NCI-H1436 (cell line): ENCODE measurements at regions not wholly inside any gene's neighbourhood (a gene's known extent, or its start where the extent isn't known, plus 50 kb on each side); places are given as distances from the start of the nearest gene placed in this dataset.

Source experiments
- DNase-seq: peaks from one replicate; lab custom pipeline; 2025; lab: John Stamatoyannopoulos, UW

- no peak for DNase-seq
These were observed 55.1 kb upstream of the SLC1A1 start for GRCh38 chr9:4435197-4435596.

- no peak for DNase-seq
These were observed 56.9 kb upstream of the SLC1A1 start for GRCh38 chr9:4433379-4433778.

- no peak for DNase-seq
These were observed 59.6 kb upstream of the SLC1A1 start for GRCh38 chr9:4430432-4431261.

GRCh38 chr9:4425319-4426045 lies 64.8 kb upstream of the SLC1A1 start:
- DNase-seq, result no peak

- no peak for DNase-seq
These were observed 65.4 kb upstream of the SLC1A1 start for GRCh38 chr9:4424891-4425290.

- DNase-seq, result no peak
These were observed 66.2 kb upstream of the SLC1A1 start for GRCh38 chr9:4424038-4424437.

GRCh38 chr9:4423207-4423610 lies 67.1 kb upstream of the SLC1A1 start:
- DNase-seq, result no peak

- no peak for DNase-seq
These were observed 67.8 kb upstream of the SLC1A1 start for GRCh38 chr9:4422495-4422894.

- DNase-seq, result no peak
These were observed 68.4 kb upstream of the SLC1A1 start for GRCh38 chr9:4421847-4422246.

- DNase-seq, result no peak
These were observed 69.9 kb upstream of the SLC1A1 start for GRCh38 chr9:4420351-4420750.

GRCh38 chr9:4417578-4418325 lies 72.5 kb upstream of the SLC1A1 start:
- no peak for DNase-seq

- no peak for DNase-seq
These were observed 73.8 kb upstream of the SLC1A1 start for GRCh38 chr9:4416467-4416866.

GRCh38 chr9:4415281-4415680 lies 75.0 kb upstream of the SLC1A1 start:
- DNase-seq, result no peak

- DNase-seq, result no peak
These were observed 76.4 kb upstream of the SLC1A1 start for GRCh38 chr9:4413856-4414255.

- DNase-seq, result no peak
These were observed 86.1 kb upstream of the SLC1A1 start for GRCh38 chr9:4404156-4404555.

GRCh38 chr9:4402501-4402900 lies 87.8 kb upstream of the SLC1A1 start:
- DNase-seq, result no peak

- no peak for DNase-seq
These were observed 89.5 kb upstream of the SLC1A1 start for GRCh38 chr9:4400731-4401130.

GRCh38 chr9:4397917-4398316 lies 92.4 kb upstream of the SLC1A1 start:
- DNase-seq, result no peak

GRCh38 chr9:4393806-4394523 lies 94.1 kb upstream of the GLIS3 start:
- no peak for DNase-seq

GRCh38 chr9:4389755-4390154 lies 89.9 kb upstream of the GLIS3 start:
- DNase-seq, result no peak

- DNase-seq, result no peak
These were observed 89.1 kb upstream of the GLIS3 start for GRCh38 chr9:4389003-4389402.

- no peak for DNase-seq
These were observed 87.0 kb upstream of the GLIS3 start for GRCh38 chr9:4386819-4387218.
